ENCODE measurements at regions not wholly inside any gene's neighbourhood (a gene's known extent, or its start where the extent isn't known, plus 50 kb on each side); places are given as distances from the start of the nearest gene placed in this dataset.

- no peak overlapping the region for H3K27ac ChIP-seq (ENCODE audit: low read depth, low read length)
- no peaks in the 10 kb centered on the region for H3K23me2 ChIP-seq (ENCODE audit: low read depth, low read length)
- WGBS, 2 experiments (ENCODE audit: extremely low coverage in 1 of 2, insufficient coverage in 1 of 2, insufficient read length in 1 of 2, insufficient replicate concordance in 2 of 2, low coverage in 1 of 2, low lambda C conversion rate in 2 of 2, missing lambda C conversion rate in 1 of 2), result 85% methylated on average over 5 of the region's 5 CpGs; no CpG with 5 or more reads in 1 of the 2 experiments
- no peak overlapping the region for H2AFZ ChIP-seq (ENCODE audit: low read length)
- no peak overlapping the region for H4K5ac ChIP-seq (ENCODE audit: insufficient read length, low read depth, low read length)
- H3K9me3 ChIP-seq (ENCODE audit: insufficient read depth in 2 of 2, low read depth in 1 of 2, low read length in 1 of 2), result 0 out of 4 replicates have a peak, but pooled peaks cover 0 to 3% of the 10 kb centered on the region in 2 experiments
- H3K79me1 ChIP-seq (ENCODE audit: low read depth, low read length), result no peaks in the 10 kb centered on the region
- H3K27me3 ChIP-seq (replicated peaks in 1 of 4; ENCODE audit: control insufficient read depth in 3 of 4, extremely low read depth in 1 of 4, insufficient read depth in 3 of 4, low read length in 3 of 4), result no peaks in the 10 kb centered on the region
- TF ChIP-seq TAF1 (IDR thresholded peaks at IDR 0.05; ENCODE audit: low read depth, low read length) (no peak), JUN (IDR thresholded peaks at IDR 0.05; ENCODE audit: low read depth, low read length) (no peak), SIN3A (conservative IDR thresholded peaks at IDR 0.05 in 1 of 2, IDR thresholded peaks at IDR 0.05 in 1 of 2; ENCODE audit: low read depth in 1 of 2, low read length in 2 of 2) (no peak)
- H2BK15ac ChIP-seq (ENCODE audit: low read length), result no peak overlapping the region
- CTCF ChIA-PET (ENCODE audit: partially characterized antibody), result no interaction called here
- H2BK20ac ChIP-seq (ENCODE audit: low read length), result peak overlapping the region; percentile 15; the same call in 1 of the 2 replicates
- H3K4me3 ChIP-seq (ENCODE audit: extremely low read depth in 1 of 4, insufficient read depth in 2 of 4, low read depth in 3 of 4, low read length in 4 of 4), result no peak overlapping the region
- no peak overlapping the region for H3K23ac ChIP-seq (ENCODE audit: insufficient read length)
- H3K36me3 ChIP-seq (ENCODE audit: control insufficient read depth in 2 of 4, insufficient read depth in 4 of 4, low read length in 3 of 4), result no peaks in the 10 kb centered on the region
- H2BK12ac ChIP-seq (ENCODE audit: low read depth, low read length), result no peak overlapping the region
- H2BK5ac ChIP-seq (ENCODE audit: low read depth, low read length), result no peak overlapping the region
- no peak overlapping the region for H3K14ac ChIP-seq (ENCODE audit: insufficient read length)
- no peaks in the 10 kb centered on the region for H4K20me1 ChIP-seq (replicated peaks in 1 of 2; ENCODE audit: control insufficient read depth in 1 of 2, insufficient read depth in 2 of 2, low read length in 2 of 2)
- POLR2A ChIA-PET (ENCODE audit: partially characterized antibody), result interaction anchor here (1.1 kb wide), 1 partner anchor 43 kb away, joined by 3 read pairs; no protein-coding TSS in a partner anchor
- H4K8ac ChIP-seq (ENCODE audit: extremely low read depth, insufficient read depth, low read length), result no peak overlapping the region
- no peaks in the 10 kb centered on the region; a peak in 1 of 7 replicates for H3K4me1 ChIP-seq (replicated peaks in 1 of 4; ENCODE audit: control insufficient read depth in 3 of 4, insufficient read depth in 4 of 4, low read length in 3 of 4)
- H2AK5ac ChIP-seq (ENCODE audit: low read depth, low read length), result no peak overlapping the region
- no peak overlapping the region for H2BK120ac ChIP-seq (replicated peaks; ENCODE audit: low read depth, low read length)
- DNase-seq (ENCODE audit: low read depth in 1 of 2, low spot score in 2 of 2), result no peak
- H3K4ac ChIP-seq (replicated peaks; ENCODE audit: insufficient read length, low read depth, low read length), result no peak overlapping the region
- no peak overlapping the region for H3K18ac ChIP-seq (ENCODE audit: extremely low read depth, low read length)
- H3K79me2 ChIP-seq (ENCODE audit: control insufficient read depth in 1 of 2, insufficient read depth in 2 of 2, low read length in 2 of 2), result no peaks in the 10 kb centered on the region
- H4K91ac ChIP-seq (replicated peaks; ENCODE audit: insufficient read length, low read length), result no peak overlapping the region
- no peak overlapping the region for H3K9ac ChIP-seq (replicated peaks in 1 of 4; ENCODE audit: extremely low read depth in 1 of 4, low read depth in 3 of 4, low read length in 3 of 4)
- no peak overlapping the region for H3K4me2 ChIP-seq (ENCODE audit: insufficient read depth in 1 of 2, low read depth in 2 of 2, low read length in 2 of 2)
- no peak for FAIRE-seq
- H3K56ac ChIP-seq (replicated peaks; ENCODE audit: insufficient read length, low read depth, low read length), result no peak overlapping the region
Measured at GRCh38 chr4:114538012-114538617, 60.5 kb upstream of the UGT8 start.

Data from H1 (cell line).